NB4 (cell line): ENCODE measurements at regions not wholly inside any gene's neighbourhood (a gene's known extent, or its start where the extent isn't known, plus 50 kb on each side); places are given as distances from the start of the nearest gene placed in this dataset.

ENCODE experiments used
- POLR2A ChIP-seq: IDR thresholded peaks from 2 replicates; pipeline ENCODE4 v1.6.1; 2011; ENCODE audit warnings: mild to moderate bottlenecking; ENCODE audit not compliant: insufficient read length; ENCODE audit errors: extremely low read depth
- TF ChIP-seq, protein P1 (sequence below): IDR thresholded peaks from one replicate; pipeline ENCODE4 v1.5.1; 2012; ENCODE audit warnings: low read depth, low read length

DNA sequence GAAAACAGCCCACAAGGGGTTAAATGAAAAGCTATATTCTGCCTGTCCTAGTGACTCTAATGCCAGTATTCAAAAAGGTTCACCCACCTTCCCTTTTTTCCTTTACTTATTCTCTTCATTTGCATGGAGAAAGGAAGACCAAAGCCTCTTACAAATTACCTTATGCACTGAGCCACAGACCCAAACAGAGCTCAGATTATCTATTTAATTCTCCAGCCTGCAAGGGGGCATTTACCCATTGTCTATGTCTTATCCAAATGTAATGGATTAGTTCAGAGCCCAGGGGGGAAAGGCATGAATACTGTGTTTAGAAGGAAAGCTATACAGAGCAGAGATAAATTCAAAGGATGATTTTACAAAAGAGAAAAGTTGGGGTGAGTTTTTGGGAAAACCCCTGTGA, 388.5 kb downstream of the OMA1 start:
- TF ChIP-seq, protein P1, sequence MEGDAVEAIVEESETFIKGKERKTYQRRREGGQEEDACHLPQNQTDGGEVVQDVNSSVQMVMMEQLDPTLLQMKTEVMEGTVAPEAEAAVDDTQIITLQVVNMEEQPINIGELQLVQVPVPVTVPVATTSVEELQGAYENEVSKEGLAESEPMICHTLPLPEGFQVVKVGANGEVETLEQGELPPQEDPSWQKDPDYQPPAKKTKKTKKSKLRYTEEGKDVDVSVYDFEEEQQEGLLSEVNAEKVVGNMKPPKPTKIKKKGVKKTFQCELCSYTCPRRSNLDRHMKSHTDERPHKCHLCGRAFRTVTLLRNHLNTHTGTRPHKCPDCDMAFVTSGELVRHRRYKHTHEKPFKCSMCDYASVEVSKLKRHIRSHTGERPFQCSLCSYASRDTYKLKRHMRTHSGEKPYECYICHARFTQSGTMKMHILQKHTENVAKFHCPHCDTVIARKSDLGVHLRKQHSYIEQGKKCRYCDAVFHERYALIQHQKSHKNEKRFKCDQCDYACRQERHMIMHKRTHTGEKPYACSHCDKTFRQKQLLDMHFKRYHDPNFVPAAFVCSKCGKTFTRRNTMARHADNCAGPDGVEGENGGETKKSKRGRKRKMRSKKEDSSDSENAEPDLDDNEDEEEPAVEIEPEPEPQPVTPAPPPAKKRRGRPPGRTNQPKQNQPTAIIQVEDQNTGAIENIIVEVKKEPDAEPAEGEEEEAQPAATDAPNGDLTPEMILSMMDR: no peak
- no peak for TF ChIP-seq POLR2A
